Panc1 (cell line): ENCODE measurements at regions not wholly inside any gene's neighbourhood (a gene's known extent, or its start where the extent isn't known, plus 50 kb on each side); places are given as distances from the start of the nearest gene placed in this dataset.

Source experiments
- POLR2AphosphoS5 ChIP-seq: IDR thresholded peaks from 2 replicates; pipeline ENCODE4 v1.6.1; 2012; ENCODE audit warnings: mild to moderate bottlenecking, low read depth, low read length, moderate library complexity
- TCF7L2 ChIP-seq: IDR thresholded peaks from 2 replicates; pipeline ENCODE4 v1.6.1; 2011; ENCODE audit warnings: mild to moderate bottlenecking, low read depth, low read length, inconsistent platforms
- TF ChIP-seq, protein P1 (sequence below): fragments of 450-650 bp; IDR thresholded peaks from 2 replicates; pipeline ENCODE4 v1.5.1; 2017; ENCODE audit warnings: mild to moderate bottlenecking

- TF ChIP-seq, protein P1, sequence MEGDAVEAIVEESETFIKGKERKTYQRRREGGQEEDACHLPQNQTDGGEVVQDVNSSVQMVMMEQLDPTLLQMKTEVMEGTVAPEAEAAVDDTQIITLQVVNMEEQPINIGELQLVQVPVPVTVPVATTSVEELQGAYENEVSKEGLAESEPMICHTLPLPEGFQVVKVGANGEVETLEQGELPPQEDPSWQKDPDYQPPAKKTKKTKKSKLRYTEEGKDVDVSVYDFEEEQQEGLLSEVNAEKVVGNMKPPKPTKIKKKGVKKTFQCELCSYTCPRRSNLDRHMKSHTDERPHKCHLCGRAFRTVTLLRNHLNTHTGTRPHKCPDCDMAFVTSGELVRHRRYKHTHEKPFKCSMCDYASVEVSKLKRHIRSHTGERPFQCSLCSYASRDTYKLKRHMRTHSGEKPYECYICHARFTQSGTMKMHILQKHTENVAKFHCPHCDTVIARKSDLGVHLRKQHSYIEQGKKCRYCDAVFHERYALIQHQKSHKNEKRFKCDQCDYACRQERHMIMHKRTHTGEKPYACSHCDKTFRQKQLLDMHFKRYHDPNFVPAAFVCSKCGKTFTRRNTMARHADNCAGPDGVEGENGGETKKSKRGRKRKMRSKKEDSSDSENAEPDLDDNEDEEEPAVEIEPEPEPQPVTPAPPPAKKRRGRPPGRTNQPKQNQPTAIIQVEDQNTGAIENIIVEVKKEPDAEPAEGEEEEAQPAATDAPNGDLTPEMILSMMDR: no peak
- TF ChIP-seq TCF7L2: no peak
- TF ChIP-seq POLR2AphosphoS5: no peak
Observed at GRCh38 chr4:181345931-181346330, 897.3 kb upstream of the TENM3 start.
